IMR-90 (cell line): ENCODE measurements at regions not wholly inside any gene's neighbourhood (a gene's known extent, or its start where the extent isn't known, plus 50 kb on each side); places are given as distances from the start of the nearest gene placed in this dataset.

Experiments
- ATAC-seq: fragments of 200-7000 bp; cut with Tn5 transposase; 2 replicates; pipeline ENCODE4 v1.9.1; 2020; ENCODE audit warnings: low read depth, mild to moderate bottlenecking, moderate library complexity
- BruUV-seq: library from RNA; stranded (reverse); fragments of 400-500 nt; replicated peaks from 2 replicates; lab custom pipeline; 2021; lab: Mats Ljungman, UMichigan
- CTCF ChIA-PET: fragments of 300-600 bp; formaldehyde crosslinking; extraction: SDS; loops from one replicate; lab custom pipeline; 2021; ENCODE audit warnings: antibody characterized with exemption; lab: Yijun Ruan, JAX
- POLR2A ChIA-PET: fragments of 300-600 bp; sonication (Branson Sonifier 250); formaldehyde crosslinking; loops from one replicate; lab custom pipeline; 2022; ENCODE audit warnings: antibody characterized with exemption; ENCODE audit not compliant: unreplicated experiment; lab: Charles Lee
- DNase-seq: peaks from one replicate; pipeline ENCODE4 v3.0.0; 2013
- H2AFZ ChIP-seq: replicated peaks from 2 replicates; pipeline ENCODE3; 2013; ENCODE audit warnings: low read length, mild to moderate bottlenecking; ENCODE audit not compliant: poor library complexity
- H2AK5ac ChIP-seq: 2 replicates; pipeline ENCODE4 v1.6.1; 2013; ENCODE audit warnings: low read depth, low read length, inconsistent platforms
- H2AK9ac ChIP-seq: replicated peaks from 2 replicates; pipeline ENCODE3; 2013; ENCODE audit warnings: mild to moderate bottlenecking, low read depth, low read length, moderate library complexity; ENCODE audit not compliant: poor library complexity
- H2BK120ac ChIP-seq: 2 replicates; pipeline ENCODE4 v1.6.1; 2013; ENCODE audit warnings: low read depth, low read length, inconsistent platforms
- H2BK15ac ChIP-seq: 3 replicates; pipeline ENCODE4 v1.6.1; 2013; ENCODE audit warnings: low read depth, low read length, inconsistent platforms
- H2BK20ac ChIP-seq: 2 replicates; pipeline ENCODE4 v1.6.1; 2013; ENCODE audit warnings: low read depth, mild to moderate bottlenecking, inconsistent platforms, low read length, moderate library complexity
- H2BK5ac ChIP-seq: 2 replicates; pipeline ENCODE4 v1.6.1; 2013; ENCODE audit warnings: mild to moderate bottlenecking, low read depth, low read length, inconsistent platforms; ENCODE audit not compliant: poor library complexity, severe bottlenecking
- H3K14ac ChIP-seq: replicated peaks from 2 replicates; pipeline ENCODE4 v1.6.1; 2013; ENCODE audit warnings: low read depth, low read length, inconsistent platforms
- H3K18ac ChIP-seq: 2 replicates; pipeline ENCODE4 v1.6.1; 2013; ENCODE audit warnings: low read depth, low read length, control low read depth
- H3K23ac ChIP-seq: 2 replicates; pipeline ENCODE4 v1.6.1; 2013; ENCODE audit warnings: low read depth, low read length, inconsistent platforms
- H3K27ac ChIP-seq: 2 replicates; pipeline ENCODE4 v1.5.1; 2013; ENCODE audit warnings: mild to moderate bottlenecking, control low read depth, low read length; ENCODE audit not compliant: insufficient read depth
- H3K27me3 ChIP-seq: 2 replicates; pipeline ENCODE4 v1.6.1; 2013; ENCODE audit warnings: low read length; ENCODE audit not compliant: control insufficient read depth, insufficient read depth
- H3K36me3 ChIP-seq: 2 replicates; pipeline ENCODE4 v1.6.1; 2013; ENCODE audit warnings: low read length, mixed read lengths; ENCODE audit not compliant: control insufficient read depth, insufficient read depth
- H3K4ac ChIP-seq: 2 replicates; pipeline ENCODE4 v1.6.1; 2013; ENCODE audit warnings: low read depth, low read length, inconsistent platforms
- H3K4me1 ChIP-seq: 2 replicates; pipeline ENCODE4 v1.6.1; 2013; ENCODE audit warnings: low read length, mixed read lengths; ENCODE audit not compliant: control insufficient read depth, insufficient read depth
- H3K4me2 ChIP-seq: 2 replicates; pipeline ENCODE4 v1.6.1; 2013; ENCODE audit warnings: low read depth, mild to moderate bottlenecking, control low read depth, low read length, moderate library complexity
- H3K4me3 ChIP-seq: 2 replicates; pipeline ENCODE4 v1.5.1; 2013; ENCODE audit warnings: low read depth, mild to moderate bottlenecking, control low read depth, low read length, moderate library complexity; ENCODE audit not compliant: insufficient read depth
- H3K56ac ChIP-seq: 2 replicates; pipeline ENCODE4 v1.6.1; 2013; ENCODE audit warnings: low read length, inconsistent platforms; ENCODE audit not compliant: insufficient read depth; ENCODE audit errors: extremely low read depth
- H3K79me1 ChIP-seq, 2 experiments: 2 replicates each; pipeline ENCODE4 v1.6.1; 2013; ENCODE audit warnings: low read length in 2 of 2, inconsistent platforms in 1 of 2, low read depth in 1 of 2
- H3K9ac ChIP-seq: 2 replicates; pipeline ENCODE4 v1.6.1; 2013; ENCODE audit warnings: low read depth, low read length, control low read depth
- H3K9me1 ChIP-seq: 2 replicates; pipeline ENCODE4 v1.6.1; 2013; ENCODE audit warnings: low read length, inconsistent platforms; ENCODE audit not compliant: insufficient read depth
- H3K9me3 ChIP-seq: 2 replicates; pipeline ENCODE4 v1.6.1; 2013; ENCODE audit warnings: low read length; ENCODE audit not compliant: control insufficient read depth, insufficient read depth
- H4K20me1 ChIP-seq: 2 replicates; pipeline ENCODE4 v1.6.1; 2013; ENCODE audit warnings: low read length, inconsistent platforms; ENCODE audit not compliant: insufficient read depth
- H4K5ac ChIP-seq: 2 replicates; pipeline ENCODE4 v1.6.1; 2013; ENCODE audit warnings: mild to moderate bottlenecking, low read depth, low read length, control low read depth
- H4K8ac ChIP-seq, 2 experiments: 2 replicates each; pipeline ENCODE4 v1.6.1; 2013; ENCODE audit warnings: low read depth in 2 of 2, low read length in 2 of 2, control low read depth in 1 of 2, inconsistent platforms in 1 of 2
- H4K91ac ChIP-seq: 2 replicates; pipeline ENCODE4 v1.6.1; 2013; ENCODE audit warnings: low read depth, low read length, inconsistent platforms; ENCODE audit not compliant: insufficient read depth
- BHLHE40 ChIP-seq: fragments of 150-350 bp; IDR thresholded peaks from 2 replicates; pipeline ENCODE4 v1.6.1; 2016; ENCODE audit warnings: mild to moderate bottlenecking, low read depth, low read length
- CEBPB ChIP-seq: IDR thresholded peaks from 2 replicates; pipeline ENCODE4 v1.6.1; 2012; ENCODE audit warnings: low read depth, low read length, improper control_type of control experiment
- CHD1 ChIP-seq: IDR thresholded peaks from 2 replicates; pipeline ENCODE4 v1.6.1; 2012; ENCODE audit warnings: low read depth, low read length, improper control_type of control experiment
- FOS ChIP-seq: fragments of 150-350 bp; IDR thresholded peaks from 2 replicates; pipeline ENCODE4 v1.6.1; 2016; ENCODE audit warnings: low read depth, low read length
- MXI1 ChIP-seq: IDR thresholded peaks from 2 replicates; pipeline ENCODE4 v1.6.1; 2012; ENCODE audit warnings: low read depth, mild to moderate bottlenecking, low read length, moderate library complexity, borderline replicate concordance
- NFE2L2 ChIP-seq: fragments of 150-350 bp; IDR thresholded peaks from 2 replicates; pipeline ENCODE4 v1.6.1; 2016; ENCODE audit warnings: low read depth, mild to moderate bottlenecking, low read length
- RAD21 ChIP-seq: IDR thresholded peaks from 2 replicates; pipeline ENCODE4 v1.6.1; 2012; ENCODE audit warnings: low read length, improper control_type of control experiment
- RFX5 ChIP-seq: IDR thresholded peaks from 2 replicates; pipeline ENCODE4 v1.8.0; 2012; ENCODE audit warnings: low read depth, mild to moderate bottlenecking, low read length, moderate library complexity
- SMC3 ChIP-seq: fragments of 150-350 bp; IDR thresholded peaks from 2 replicates; pipeline ENCODE4 v1.6.1; 2016; ENCODE audit warnings: low read depth, mild to moderate bottlenecking, antibody characterized with exemption, low read length, moderate library complexity
- WGBS, 2 experiments: methylation state at CpG; one replicate each; pipeline versions ENCODE4 v1.1.5 to v1.1.7; 2013; ENCODE audit warnings: missing lambda C conversion rate in 2 of 2; ENCODE audit not compliant: insufficient read length in 1 of 2; ENCODE audit errors: extremely low coverage in 2 of 2; 5-methylcytosine and 5-hydroxymethylcytosine counted together
- dilution Hi-C: fragments of 300-500 bp; cut with HindIII; formaldehyde crosslinking; loops from one replicate; pipeline ENCODE4 v1.14.3; 2018; ENCODE audit warnings: low sequenced_read_pairs; ENCODE audit not compliant: unreplicated experiment
- in situ Hi-C: fragments of 300-500 bp; cut with MboI; formaldehyde crosslinking; loops from 3 replicates; pipeline ENCODE4 v1.14.3; 2019; ENCODE audit warnings: low sequenced_read_pairs, inconsistent platforms, mixed read lengths
- intact Hi-C: fragments of 100-400 bp; cut with micrococcal nuclease; formaldehyde crosslinking; loops from 2 replicates; pipeline ENCODE4 v1.10.0; 2022
- TF ChIP-seq, protein P1 (sequence below): fragments of 150-350 bp; IDR thresholded peaks from 2 replicates; pipeline ENCODE4 v1.6.1; 2017; ENCODE audit warnings: mild to moderate bottlenecking, antibody characterized with exemption, low read length, low read depth
- TF ChIP-seq, protein P2 (sequence below): fragments of 150-350 bp; IDR thresholded peaks from 2 replicates; pipeline ENCODE4 v1.6.1; 2016; ENCODE audit warnings: low read depth, mild to moderate bottlenecking, low read length, moderate library complexity, borderline replicate concordance

DNA sequence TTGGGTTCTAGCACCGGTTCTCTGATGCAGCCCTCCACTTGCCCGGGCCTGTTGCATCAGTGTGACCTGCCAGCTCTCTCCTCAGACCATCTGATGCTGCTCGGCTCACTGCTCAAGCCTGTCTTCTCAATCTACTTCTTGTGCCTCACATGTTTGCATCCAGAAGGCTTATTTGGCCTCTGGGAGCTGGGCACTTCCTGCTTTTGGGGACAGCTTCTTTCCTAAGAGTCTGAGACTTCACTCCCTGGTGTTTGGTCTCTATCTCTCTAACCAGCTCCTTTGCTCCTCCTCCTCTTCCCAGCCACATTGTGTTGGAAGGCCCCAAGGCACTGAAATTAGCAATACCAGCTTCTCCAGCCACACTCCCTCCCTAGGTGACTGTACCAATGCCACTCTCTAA, 212.8 kb downstream of the CDCA7 start:
- no peaks in the 10 kb centered on the region for H4K20me1 ChIP-seq
- no peaks in the 10 kb centered on the region for H3K36me3 ChIP-seq
- no peak overlapping the region for H4K8ac ChIP-seq
- no peak overlapping the region for H3K4ac ChIP-seq
- H3K18ac ChIP-seq, result no peak overlapping the region
- TF ChIP-seq, protein P1, sequence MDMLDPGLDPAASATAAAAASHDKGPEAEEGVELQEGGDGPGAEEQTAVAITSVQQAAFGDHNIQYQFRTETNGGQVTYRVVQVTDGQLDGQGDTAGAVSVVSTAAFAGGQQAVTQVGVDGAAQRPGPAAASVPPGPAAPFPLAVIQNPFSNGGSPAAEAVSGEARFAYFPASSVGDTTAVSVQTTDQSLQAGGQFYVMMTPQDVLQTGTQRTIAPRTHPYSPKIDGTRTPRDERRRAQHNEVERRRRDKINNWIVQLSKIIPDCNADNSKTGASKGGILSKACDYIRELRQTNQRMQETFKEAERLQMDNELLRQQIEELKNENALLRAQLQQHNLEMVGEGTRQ, result no peak
- TF ChIP-seq BHLHE40, result no peak
- TF ChIP-seq, protein P2, sequence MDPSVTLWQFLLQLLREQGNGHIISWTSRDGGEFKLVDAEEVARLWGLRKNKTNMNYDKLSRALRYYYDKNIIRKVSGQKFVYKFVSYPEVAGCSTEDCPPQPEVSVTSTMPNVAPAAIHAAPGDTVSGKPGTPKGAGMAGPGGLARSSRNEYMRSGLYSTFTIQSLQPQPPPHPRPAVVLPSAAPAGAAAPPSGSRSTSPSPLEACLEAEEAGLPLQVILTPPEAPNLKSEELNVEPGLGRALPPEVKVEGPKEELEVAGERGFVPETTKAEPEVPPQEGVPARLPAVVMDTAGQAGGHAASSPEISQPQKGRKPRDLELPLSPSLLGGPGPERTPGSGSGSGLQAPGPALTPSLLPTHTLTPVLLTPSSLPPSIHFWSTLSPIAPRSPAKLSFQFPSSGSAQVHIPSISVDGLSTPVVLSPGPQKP, result no peak
- TF ChIP-seq RAD21, result no peak
- no peak for TF ChIP-seq SMC3
- no peak for TF ChIP-seq MXI1
- no peak for TF ChIP-seq RFX5
- TF ChIP-seq CEBPB, result no peak
- no peak for TF ChIP-seq FOS
- no peak for TF ChIP-seq NFE2L2
- TF ChIP-seq CHD1, result no peak
- H3K27ac ChIP-seq, result no peak overlapping the region
- CTCF ChIA-PET, result interaction anchor here (0.6 to 1.7 kb wide), 2 partner anchors 165 to 1907 kb away, joined by 5 to 8 read pairs; no protein-coding TSS in a partner anchor
- no peaks in the 10 kb centered on the region for H3K4me1 ChIP-seq
- H3K9me3 ChIP-seq, result no peaks in the 10 kb centered on the region
- in situ Hi-C loops (no loop called here), intact Hi-C loops (no loop called here), dilution Hi-C loops (no loop called here)
- no peak overlapping the region for H2BK15ac ChIP-seq
- DNase-seq (no peak), ATAC-seq (no peak)
- no peak overlapping the region for H2AK9ac ChIP-seq
- WGBS, 2 experiments, result 81% methylated on average over 2 of the region's 3 CpGs; no CpG with 5 or more reads in 1 of the 2 experiments
- no peak overlapping the region for H2BK20ac ChIP-seq
- H3K9me1 ChIP-seq, result no peaks in the 10 kb centered on the region
- no peak overlapping the region for H3K9ac ChIP-seq
- no peak overlapping the region for H2AFZ ChIP-seq
- no peak overlapping the region for H4K5ac ChIP-seq
- H4K91ac ChIP-seq, result no peak overlapping the region
- H3K4me2 ChIP-seq, result no peak overlapping the region
- no peak overlapping the region for H3K23ac ChIP-seq
- no peak overlapping the region for H2BK120ac ChIP-seq
- POLR2A ChIA-PET, result no interaction called here
- no peak overlapping the region for H3K14ac ChIP-seq
- peaks cover 7% of the 10 kb centered on the region for H3K27me3 ChIP-seq
- no peak overlapping the region for H3K4me3 ChIP-seq
- H2BK5ac ChIP-seq, result no peak overlapping the region
- no peak overlapping the region for H3K56ac ChIP-seq
- no peak overlapping the region for H2AK5ac ChIP-seq
- no TSS peak for BruUV-seq
- no peaks in the 10 kb centered on the region for H3K79me1 ChIP-seq
